Heart right ventricle (tissue), 16 donors: ENCODE measurements at regions not wholly inside any gene's neighbourhood (a gene's known extent, or its start where the extent isn't known, plus 50 kb on each side); places are given as distances from the start of the nearest gene placed in this dataset.

Source experiments
- ATAC-seq, 8 donors: fragments of 200-7000 bp; cut with Tn5 transposase; one replicate each; pipeline ENCODE4 v1.9.1; 2020; ENCODE audit warnings: mild to moderate bottlenecking in 8 of 8, moderate library complexity in 8 of 8, moderate number of reproducible peaks in 1 of 8
- DNase-seq, 2 donors: peaks; one replicate each; pipeline ENCODE4 v3.0.0-alpha.2; 2020
- H3K27ac ChIP-seq, 10 donors: fragments of 200-600 bp; sonication (generic) in 2 of 10; one replicate each; pipeline versions ENCODE4 v1.5.0 to v1.8.0; 2020 to 2022; ENCODE audit warnings: mild to moderate bottlenecking in 3 of 10
- H3K27me3 ChIP-seq, 7 donors: fragments of 200-600 bp; one replicate each; pipeline ENCODE4 v1.8.0; 2021 to 2022; ENCODE audit warnings: mild to moderate bottlenecking in 2 of 7
- H3K36me3 ChIP-seq, 9 donors: fragments of 200-600 bp; sonication (generic) in 1 of 9; one replicate each; pipeline versions ENCODE4 v1.5.0 to v1.8.0; 2020 to 2022; ENCODE audit warnings: mild to moderate bottlenecking in 2 of 9
- H3K4me1 ChIP-seq, 9 donors: fragments of 200-600 bp; sonication (generic) in 1 of 9; one replicate each; pipeline versions ENCODE4 v1.5.0 to v1.8.0; 2020 to 2022; ENCODE audit warnings: mild to moderate bottlenecking in 4 of 9
- H3K4me3 ChIP-seq, 10 donors: fragments of 200-600 bp; sonication (generic) in 2 of 10; one replicate each; pipeline versions ENCODE4 v1.5.0 to v1.8.0; 2020 to 2022; ENCODE audit warnings: mild to moderate bottlenecking in 7 of 10, moderate library complexity in 2 of 10
- H3K9me3 ChIP-seq, 11 donors: fragments of 200-600 bp in 10 of 11; sonication (generic) in 2 of 11; one replicate each; pipeline versions ENCODE4 v1.5.0 to v1.8.0; 2013 to 2022; ENCODE audit warnings: mild to moderate bottlenecking in 2 of 11, control low read depth in 1 of 11, moderate library complexity in 1 of 11
- CTCF ChIP-seq, 9 donors: fragments of 200-600 bp; sonication (generic) in 2 of 9; IDR thresholded peaks; one replicate each; pipeline versions ENCODE4 v1.5.0 to v1.8.0; 2021 to 2022; ENCODE audit warnings: antibody characterized with exemption in 9 of 9, mild to moderate bottlenecking in 5 of 9, moderate library complexity in 1 of 9
- WGBS, 2 donors: extraction: QIAGEN DNeasy Blood & Tissue Kit; methylation state at CpG; one replicate each; pipeline ENCODE4 v1.1.7; 2013; ENCODE audit warnings: inconsistent platforms in 1 of 2; 5-methylcytosine and 5-hydroxymethylcytosine counted together
- intact Hi-C, 10 donors: fragments of 100-400 bp; cut with DNase I; formaldehyde crosslinking; loops; one replicate each; pipeline versions ENCODE4 v1.11.1 to v1.14.2; 2022
- donor health status: Arrhythmogenic right ventricular cardiomyopathy.
- donor health status: ischemic (EF 13 %, LVEDD 7.1; RV severe dilation, severe dysfunction).
- donor health status: healthy with polysubstance abuse.
- donor health status: DM: no; HTN: yes; CAD: no.
- donor health status: DM: no; HTN: no; CAD: no.
- donor health status: ischemic (EF 25% LVEDD 6.9; RV normal size, moderate dysfunction).
- donor health status: ischemic (EF 25% LVEDD 5.7; RV mildly dilated, moderate dysfunction).
- donor health status: healthy.
- donor health status: DM: yes; HTN: yes; CAD: no.
- donor health status: Ischemic cardiomyopathy.
- donor health status: ischemic (EF 35%, LVEDD 5.7; RV mildly dilated, moderate dysfunction).
- donor health status: nonischemic (EF 11% LVEDD 7.7; RV severe dilation, severe dysfunction).
- donor health status: DM: yes; HTN: yes; CAD: no.
- donor health status: PGD.
- donor health status: ischemic (EF 29% LVEDD 5.4; RV normal size, mild dysfunction).
- donor health status: nonischemic (EF 23%, LVEDD 6.1; RV moderate dilation, normal function).

GRCh38 chr2:7943446-7943845 is 738.4 kb upstream of the ID2 start:
- DNase-seq (no peak), ATAC-seq (no peak)
- Histone ChIP-seq H3K4me3 (no peak overlapping the region), H3K9me3 (no peaks in the 10 kb centered on the region), H3K27me3 (peaks cover 0 to 4% (median 0%) of the 10 kb centered on the region in 7 donors), H3K36me3 (no peaks in the 10 kb centered on the region), H3K4me1 (no peaks in the 10 kb centered on the region), H3K27ac (no peak overlapping the region)
- intact Hi-C loops, result no loop called here
- 73 to 80% methylated on average over 8 of the region's 8 CpGs for WGBS, 2 donors
- no peak for TF ChIP-seq CTCF (IDR thresholded peaks at IDR 0.05)

- no peak for DNase-seq
- intact Hi-C loops, result loop anchor here in 1 of 10 donors (5.0 kb wide), 1 partner anchor 508 kb away; no protein-coding TSS in a partner anchor
- Histone ChIP-seq H3K27ac (no peak overlapping the region), H3K4me1 (no peaks in the 10 kb centered on the region), H3K4me3 (no peak overlapping the region), H3K27me3 (peaks cover 0 to 8% (median 0%) of the 10 kb centered on the region in 7 donors), H3K36me3 (no peaks in the 10 kb centered on the region), H3K9me3 (no peaks in the 10 kb centered on the region)
- TF ChIP-seq CTCF (IDR thresholded peaks at IDR 0.05), result no peak
- no peak for ATAC-seq
- WGBS, 2 donors, result 86 to 92% methylated on average over 1 of the region's 1 CpG
Observed at GRCh38 chr2:7945026-7945425, 736.8 kb upstream of the ID2 start.

- 66 to 77% methylated on average over 13 of the region's 13 CpGs for WGBS, 2 donors
- ATAC-seq (no peak), DNase-seq (no peak)
- no peak overlapping the region for H3K27ac ChIP-seq
- no peak overlapping the region for H3K4me3 ChIP-seq
- peaks cover 0 to 10% (median 0%) of the 10 kb centered on the region in 7 donors for H3K27me3 ChIP-seq
- H3K4me1 ChIP-seq, result no peaks in the 10 kb centered on the region
- H3K9me3 ChIP-seq, result no peaks in the 10 kb centered on the region
- intact Hi-C loops, result no loop called here
- H3K36me3 ChIP-seq, result no peaks in the 10 kb centered on the region
- TF ChIP-seq CTCF (IDR thresholded peaks at IDR 0.05), result no peak
Observed at GRCh38 chr2:7950035-7950612, 731.7 kb upstream of the ID2 start.

- no peak for TF ChIP-seq CTCF (IDR thresholded peaks at IDR 0.05)
- H3K36me3 ChIP-seq, result no peaks in the 10 kb centered on the region
- no peaks in the 10 kb centered on the region for H3K9me3 ChIP-seq
- no peak overlapping the region for H3K27ac ChIP-seq
- ATAC-seq (no peak), DNase-seq (no peak)
- no peak overlapping the region for H3K4me3 ChIP-seq
- H3K4me1 ChIP-seq, result no peaks in the 10 kb centered on the region
- peaks cover 0 to 10% (median 0%) of the 10 kb centered on the region in 7 donors for H3K27me3 ChIP-seq
- intact Hi-C loops, result no loop called here
- WGBS, 2 donors, result 97% methylated on average over 5 of the region's 5 CpGs
Observed at GRCh38 chr2:7951001-7951400, 730.9 kb upstream of the ID2 start.
